ENCODE measurements at regions not wholly inside any gene's neighbourhood (a gene's known extent, or its start where the extent isn't known, plus 50 kb on each side); places are given as distances from the start of the nearest gene placed in this dataset.
A peak's percentile ranks its signal among the peaks of the same experiment; 100 is the strongest.

GRCh38 chr4:138958519-138958918, 57.1 kb upstream of the NOCT start:
- H3K4me3 Mint-ChIP-seq, result peak overlapping the region; percentile 61 to 84
- peak overlapping the region; percentile 82 to 95 (median 93) for H3K27ac Mint-ChIP-seq

GRCh38 chr4:138957302-138957701, 58.3 kb upstream of the NOCT start:
- Mint-ChIP-seq H3K36me3 (no peaks in the 10 kb centered on the region), H3K4me3 (no peak overlapping the region), H3K9me3 (peaks cover 0 to 1% (median 0%) of the 10 kb centered on the region in 7 donors), H3K27me3 (ENCODE audit: low read depth in 3 of 3) (peaks cover 0 to 4% (median 3%) of the 10 kb centered on the region in 3 donors), H3K27ac (peak overlapping the region in 1 of 7 donors; percentile 63), H3K4me1 (peaks cover 72% of the 10 kb centered on the region)
- Histone ChIP-seq H4K20me1 (ENCODE audit: insufficient read depth, low read length) (no peaks in the 10 kb centered on the region), H3K36me3 (replicated peaks in 1 of 2; ENCODE audit: control insufficient read depth in 1 of 2, insufficient read depth in 2 of 2, low read length in 2 of 2) (no peaks in the 10 kb centered on the region), H3K27ac (ENCODE audit: low read depth in 1 of 2, low read length in 2 of 2) (no peak overlapping the region), H3K4me1 (ENCODE audit: control insufficient read depth in 1 of 2, insufficient read depth in 2 of 2, low read length in 2 of 2) (peaks cover 66 to 76% of the 10 kb centered on the region in 2 donors), H3K4me3 (replicated peaks in 1 of 3; ENCODE audit: low read depth in 2 of 3, low read length in 3 of 3) (no peak overlapping the region), H3K27me3 (ENCODE audit: control insufficient read depth in 2 of 2, insufficient read depth in 2 of 2, low read length in 2 of 2) (no peaks in the 10 kb centered on the region), H3K9me3 (replicated peaks in 1 of 2; ENCODE audit: control insufficient read depth in 1 of 2, insufficient read depth in 1 of 2, low read length in 2 of 2) (no peaks in the 10 kb centered on the region), H3K4me2 (replicated peaks; ENCODE audit: extremely low read depth, low read length, poor library complexity, severe bottlenecking) (no peak overlapping the region), H3K9ac (ENCODE audit: insufficient read depth, low read length, poor library complexity, severe bottlenecking) (no peak overlapping the region), H2AFZ (ENCODE audit: insufficient read depth, low read depth, low read length, poor library complexity, severe bottlenecking) (no peak overlapping the region), H3K79me2 (ENCODE audit: insufficient read depth, low read length) (no peaks in the 10 kb centered on the region)
- intact Hi-C loops (cut with micrococcal nuclease), result loop anchor here (10.0 kb wide), 2 partner anchors 57 to 563 kb away; partner anchors contain the start of gene NOCT (in 1 of the 2)
- TF ChIP-seq CTCF (IDR thresholded peaks at IDR 0.05), result no peak
- DNase-seq, result no peak
- whole genome bisulfite sequencing (ENCODE audit: insufficient coverage), result 60% methylated on average over 2 of the region's 7 CpGs

More at GRCh38 chr4:138958519-138958918, 57.1 kb upstream of the NOCT start:
- peak overlapping the region; percentile 54 for H2AFZ ChIP-seq (ENCODE audit: insufficient read depth, low read depth, low read length, poor library complexity, severe bottlenecking)
- WGBS (ENCODE audit: insufficient coverage), result 0% methylated on average over 1 of the region's 3 CpGs
- peak overlapping the region; percentile 68 for H3K4me2 ChIP-seq (replicated peaks; ENCODE audit: extremely low read depth, low read length, poor library complexity, severe bottlenecking)
- H4K20me1 ChIP-seq (ENCODE audit: insufficient read depth, low read length), result no peaks in the 10 kb centered on the region
- peaks cover 60 to 73% of the 10 kb centered on the region in 2 donors for H3K4me1 ChIP-seq (ENCODE audit: control insufficient read depth in 1 of 2, insufficient read depth in 2 of 2, low read length in 2 of 2)
- H3K27me3 ChIP-seq (ENCODE audit: control insufficient read depth in 2 of 2, insufficient read depth in 2 of 2, low read length in 2 of 2), result no peaks in the 10 kb centered on the region
- Mint-ChIP-seq H3K27me3 (ENCODE audit: low read depth in 3 of 3) (peaks cover 0 to 4% (median 3%) of the 10 kb centered on the region in 3 donors), H3K9me3 (peaks cover 0 to 1% (median 0%) of the 10 kb centered on the region in 7 donors), H3K4me1 (peaks cover 71% of the 10 kb centered on the region), H3K36me3 (no peaks in the 10 kb centered on the region)
- H3K36me3 ChIP-seq (replicated peaks in 1 of 2; ENCODE audit: control insufficient read depth in 1 of 2, insufficient read depth in 2 of 2, low read length in 2 of 2), result no peaks in the 10 kb centered on the region
- H3K9ac ChIP-seq (ENCODE audit: insufficient read depth, low read length, poor library complexity, severe bottlenecking), result no peak overlapping the region
- peak in 2 of 3 donors; percentile 66 to 67 for DNase-seq
- H3K9me3 ChIP-seq (replicated peaks in 1 of 2; ENCODE audit: control insufficient read depth in 1 of 2, insufficient read depth in 1 of 2, low read length in 2 of 2), result no peaks in the 10 kb centered on the region
- no peaks in the 10 kb centered on the region for H3K79me2 ChIP-seq (ENCODE audit: insufficient read depth, low read length)
- intact Hi-C loops (cut with micrococcal nuclease), result loop anchor here (10.0 kb wide), 2 partner anchors 56 to 564 kb away; partner anchors contain the start of gene NOCT (in 1 of the 2)
- peak overlapping the region in 2 of 3 experiments; percentile 19 to 58 for H3K4me3 ChIP-seq (replicated peaks in 1 of 3; ENCODE audit: low read depth in 2 of 3, low read length in 3 of 3)
- H3K27ac ChIP-seq (ENCODE audit: low read depth in 1 of 2, low read length in 2 of 2), result peak overlapping the region; percentile 1 to 76
- no peak for TF ChIP-seq CTCF (IDR thresholded peaks at IDR 0.05)

All from CD14-positive monocyte (primary cell).